Ovary (tissue), 7 donors: ENCODE measurements at regions not wholly inside any gene's neighbourhood (a gene's known extent, or its start where the extent isn't known, plus 50 kb on each side); places are given as distances from the start of the nearest gene placed in this dataset.

Source experiments
- DNase-seq, 5 donors: peaks; one replicate each; pipeline ENCODE4 v3.0.0-alpha.2; 2019 to 2020
- H3K27ac ChIP-seq, 2 donors: fragments of 200-600 bp; one replicate each; pipeline versions ENCODE4 v1.5.1 to v1.8.0; 2019 to 2022
- H3K27me3 ChIP-seq: fragments of 200-600 bp; one replicate; pipeline ENCODE4 v1.8.0; 2022
- H3K36me3 ChIP-seq: fragments of 200-600 bp; sonication (generic); one replicate; pipeline ENCODE4 v1.5.1; 2019
- H3K4me1 ChIP-seq: one replicate; pipeline ENCODE4 v1.8.1; 2013; ENCODE audit warnings: mild to moderate bottlenecking, moderate library complexity; ENCODE audit not compliant: insufficient read depth
- H3K4me3 ChIP-seq: fragments of 200-600 bp; sonication (generic); one replicate; pipeline ENCODE4 v1.5.1; 2017
- H3K9me3 ChIP-seq, 2 donors: fragments of 200-600 bp in 1 of 2; sonication (generic) in 1 of 2; one replicate each; pipeline versions ENCODE4 v1.5.1 to v1.8.1; 2013 to 2019; ENCODE audit warnings: mild to moderate bottlenecking in 1 of 2, moderate library complexity in 1 of 2
- EP300 ChIP-seq: sonication (generic); formaldehyde crosslinking; IDR thresholded peaks from one replicate; pipeline ENCODE4 v1.6.1; 2017; ENCODE audit warnings: antibody characterized with exemption
- POLR2A ChIP-seq: fragments of 450-650 bp; IDR thresholded peaks from one replicate; pipeline ENCODE4 v1.6.1; 2017; ENCODE audit warnings: antibody characterized with exemption, mild to moderate bottlenecking, moderate library complexity
- WGBS, 3 donors: extraction: QIAGEN DNeasy Blood & Tissue Kit in 1 of 3; methylation state at CpG; one replicate each; pipeline versions ENCODE4 v1.1.5 to v1.1.7; 2013 to 2017; 5-methylcytosine and 5-hydroxymethylcytosine counted together
- intact Hi-C, 4 donors: fragments of 100-400 bp; cut with DNase I; formaldehyde crosslinking; loops; one replicate each; pipeline versions ENCODE4 v1.11.0 to v1.15.1; 2022 to 2023
- TF ChIP-seq, protein P1 (sequence below), 3 donors: fragments of 450-650 bp in 2 of 3; fragments of 200-600 bp in 1 of 3; IDR thresholded peaks; one replicate each; pipeline versions ENCODE4 v1.5.1 to v1.8.0; 2016 to 2022; ENCODE audit warnings: antibody characterized with exemption in 3 of 3, mild to moderate bottlenecking in 1 of 3
- donor health status: DM: no; HTN: no; CAD: no; lungs with moderate emphysema.
- donor health status: DM: no; HTN: no; CAD: no.
- donor health status: Bipolar disorder and iron deficiency.
- donor health status: DM: no; HTN: no; CAD: no.
- donor health status: DM: yes; HTN: yes; CAD: no.

DNA sequence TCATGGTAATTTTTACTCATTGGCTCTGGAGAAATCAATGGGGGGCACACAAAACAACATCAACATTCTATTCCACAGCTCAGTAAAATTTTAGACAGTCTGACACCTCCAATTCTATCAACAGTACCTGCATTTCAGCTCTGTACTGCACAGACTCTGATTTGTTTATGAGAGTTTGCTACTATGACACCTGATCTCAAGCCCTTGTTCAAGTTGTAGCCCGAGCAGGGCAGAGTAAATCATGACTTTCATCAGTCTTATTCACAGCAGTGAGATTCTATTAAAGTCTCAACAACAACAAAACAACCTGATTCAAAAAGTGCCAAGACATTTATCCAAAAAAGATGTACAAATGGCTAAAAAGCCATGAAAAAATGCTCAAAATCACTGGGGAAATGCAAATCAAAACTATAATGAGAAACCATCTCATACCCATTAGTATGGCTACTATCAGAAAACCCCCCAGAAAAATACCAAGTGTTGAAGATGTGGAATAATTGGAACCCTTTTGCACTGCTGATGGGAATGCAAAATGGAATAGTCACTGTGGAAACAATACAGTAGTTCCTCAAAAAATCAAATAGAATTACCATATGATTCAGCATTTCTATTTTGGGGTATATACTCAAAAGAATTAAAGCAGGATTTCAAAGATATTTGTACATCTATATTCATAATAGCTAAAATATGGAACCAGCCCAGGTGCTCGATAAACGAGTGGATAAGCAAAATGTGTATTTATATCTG lies 71.7 kb upstream of the RBMS1 start:
- no peaks in the 10 kb centered on the region for H3K4me1 ChIP-seq
- H3K36me3 ChIP-seq: no peaks in the 10 kb centered on the region
- no peaks in the 10 kb centered on the region for H3K27me3 ChIP-seq
- intact Hi-C loops: no loop called here
- WGBS, 3 donors: 84 to 89% (median 85%) methylated on average over 3 of the region's 3 CpGs
- no peak overlapping the region for H3K4me3 ChIP-seq
- H3K27ac ChIP-seq: no peak overlapping the region
- TF ChIP-seq, protein P1, sequence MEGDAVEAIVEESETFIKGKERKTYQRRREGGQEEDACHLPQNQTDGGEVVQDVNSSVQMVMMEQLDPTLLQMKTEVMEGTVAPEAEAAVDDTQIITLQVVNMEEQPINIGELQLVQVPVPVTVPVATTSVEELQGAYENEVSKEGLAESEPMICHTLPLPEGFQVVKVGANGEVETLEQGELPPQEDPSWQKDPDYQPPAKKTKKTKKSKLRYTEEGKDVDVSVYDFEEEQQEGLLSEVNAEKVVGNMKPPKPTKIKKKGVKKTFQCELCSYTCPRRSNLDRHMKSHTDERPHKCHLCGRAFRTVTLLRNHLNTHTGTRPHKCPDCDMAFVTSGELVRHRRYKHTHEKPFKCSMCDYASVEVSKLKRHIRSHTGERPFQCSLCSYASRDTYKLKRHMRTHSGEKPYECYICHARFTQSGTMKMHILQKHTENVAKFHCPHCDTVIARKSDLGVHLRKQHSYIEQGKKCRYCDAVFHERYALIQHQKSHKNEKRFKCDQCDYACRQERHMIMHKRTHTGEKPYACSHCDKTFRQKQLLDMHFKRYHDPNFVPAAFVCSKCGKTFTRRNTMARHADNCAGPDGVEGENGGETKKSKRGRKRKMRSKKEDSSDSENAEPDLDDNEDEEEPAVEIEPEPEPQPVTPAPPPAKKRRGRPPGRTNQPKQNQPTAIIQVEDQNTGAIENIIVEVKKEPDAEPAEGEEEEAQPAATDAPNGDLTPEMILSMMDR (IDR thresholded peaks at IDR 0.05): no peak
- no peak for TF ChIP-seq EP300
- no peak for TF ChIP-seq POLR2A
- no peaks in the 10 kb centered on the region for H3K9me3 ChIP-seq
- DNase-seq: no peak

DNA sequence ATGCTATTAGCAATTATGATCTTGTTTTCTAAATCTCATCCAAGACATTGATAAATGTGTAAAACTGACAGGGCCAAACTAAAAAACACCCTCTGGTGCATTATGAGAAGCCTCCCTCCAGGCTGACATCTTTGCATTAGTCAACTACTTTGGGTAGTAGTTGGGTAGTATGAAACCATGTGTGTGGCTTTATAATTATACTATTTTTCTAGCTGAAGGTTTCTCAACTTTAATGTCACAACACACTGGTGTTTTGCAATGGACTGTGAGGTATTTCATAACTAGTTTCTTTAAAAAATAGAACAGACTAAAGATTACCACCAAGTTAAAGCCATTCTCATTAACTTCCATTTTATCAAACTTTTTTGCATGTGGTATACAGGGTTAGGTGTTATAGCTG lies 73.1 kb upstream of the RBMS1 start:
- Histone ChIP-seq H3K9me3 (no peaks in the 10 kb centered on the region), H3K4me3 (no peak overlapping the region), H3K27me3 (no peaks in the 10 kb centered on the region), H3K36me3 (no peaks in the 10 kb centered on the region), H3K4me1 (peaks cover 2% of the 10 kb centered on the region), H3K27ac (no peak overlapping the region)
- intact Hi-C loops: no loop called here
- no peak for TF ChIP-seq EP300
- TF ChIP-seq, protein P1 (IDR thresholded peaks at IDR 0.05): no peak
- TF ChIP-seq POLR2A: no peak
- DNase-seq: no peak

DNA sequence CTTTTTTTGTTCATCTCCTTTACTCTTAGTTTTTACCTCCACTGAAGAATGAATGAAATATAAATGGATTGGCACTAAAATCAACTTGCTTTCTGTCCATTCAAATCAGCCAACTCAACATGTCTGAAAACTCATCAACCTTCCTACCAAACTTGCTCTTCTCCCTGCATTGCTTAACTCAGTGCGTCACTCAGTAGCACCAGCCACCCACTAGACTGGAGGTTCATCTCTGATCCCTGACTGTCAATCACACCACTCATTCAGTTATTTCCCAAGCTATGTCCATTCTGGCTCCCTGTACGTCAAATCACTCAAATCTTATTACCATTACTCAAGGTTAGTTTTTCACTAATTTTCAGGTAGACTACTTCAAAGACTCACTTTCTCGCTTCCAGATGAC lies 75.2 kb upstream of the RBMS1 start:
- intact Hi-C loops: no loop called here
- Histone ChIP-seq H3K27me3 (no peaks in the 10 kb centered on the region), H3K4me3 (no peak overlapping the region), H3K36me3 (no peaks in the 10 kb centered on the region), H3K9me3 (no peaks in the 10 kb centered on the region), H3K4me1 (peaks cover 2% of the 10 kb centered on the region), H3K27ac (no peak overlapping the region)
- TF ChIP-seq POLR2A (no peak), EP300 (no peak)
- TF ChIP-seq, protein P1 (IDR thresholded peaks at IDR 0.05): no peak
- DNase-seq: no peak
- 98 to 99% (median 99%) methylated on average over 3 of the region's 3 CpGs for WGBS, 3 donors

DNA sequence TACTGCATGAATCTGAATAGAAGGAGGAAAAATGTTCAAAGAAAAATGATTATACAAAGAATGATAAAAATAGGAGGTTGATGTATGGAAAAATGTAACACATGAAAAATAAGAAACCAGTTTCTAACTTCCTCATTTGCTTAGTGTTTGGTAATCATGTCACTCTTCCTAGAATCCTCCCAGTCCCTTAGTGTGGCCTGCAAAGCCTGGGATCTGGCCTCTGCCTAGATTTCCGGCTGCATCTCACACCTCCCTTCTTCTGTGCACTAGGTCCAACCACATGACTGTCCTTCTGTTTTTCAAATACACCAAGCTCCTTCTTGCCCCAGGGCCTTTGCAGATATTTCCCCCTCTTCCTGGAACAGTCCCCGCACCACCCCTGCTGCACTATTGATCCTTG lies 76.8 kb upstream of the RBMS1 start:
- H3K4me1 ChIP-seq: peaks cover 2% of the 10 kb centered on the region
- no peak for DNase-seq
- no peaks in the 10 kb centered on the region for H3K9me3 ChIP-seq
- intact Hi-C loops: no loop called here
- TF ChIP-seq, protein P1 (IDR thresholded peaks at IDR 0.05): no peak
- TF ChIP-seq POLR2A (no peak), EP300 (no peak)
- no peak overlapping the region for H3K27ac ChIP-seq
- no peak overlapping the region for H3K4me3 ChIP-seq
- no peaks in the 10 kb centered on the region for H3K36me3 ChIP-seq
- 89 to 94% (median 90%) methylated on average over 2 of the region's 2 CpGs for WGBS, 3 donors
- no peaks in the 10 kb centered on the region for H3K27me3 ChIP-seq
